ENCODE measurements at regions not wholly inside any gene's neighbourhood (a gene's known extent, or its start where the extent isn't known, plus 50 kb on each side); places are given as distances from the start of the nearest gene placed in this dataset.

- TF ChIP-seq GATA3 (IDR thresholded peaks at IDR 0.05; ENCODE audit: low read depth, low read length) (no peak), GATA2 (IDR thresholded peaks at IDR 0.05; ENCODE audit: low read depth, low read length) (no peak)
These were observed 581.0 kb upstream of the MIR17HG start for GRCh38 chr13:90766386-90766902.

All from SH-SY5Y (cell line).